ENCODE measurements at regions not wholly inside any gene's neighbourhood (a gene's known extent, or its start where the extent isn't known, plus 50 kb on each side); places are given as distances from the start of the nearest gene placed in this dataset.

DNA sequence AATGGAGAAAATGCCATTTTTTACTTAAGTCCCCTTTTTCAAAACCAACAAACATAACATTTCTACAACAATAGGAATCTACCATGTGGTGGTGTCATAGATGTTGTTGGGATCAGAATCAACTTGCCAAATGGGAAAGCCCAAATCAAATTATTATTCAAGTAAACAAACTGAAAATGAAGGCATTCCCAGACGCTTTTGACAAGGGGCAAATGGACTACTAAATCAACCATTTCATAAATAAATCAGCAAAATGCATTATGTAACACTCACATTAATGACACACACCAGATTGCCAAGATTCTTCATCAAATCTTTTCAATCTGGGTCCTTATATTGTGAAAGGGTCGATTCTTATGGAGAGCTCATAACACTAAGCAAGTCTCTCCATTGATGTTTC is 375.6 kb downstream of the KIF16B start:
- H3K79me1 ChIP-seq (ENCODE audit: low read depth in 1 of 2, low read length in 2 of 2): no peaks in the 10 kb centered on the region
- no peak overlapping the region for H3K14ac ChIP-seq (replicated peaks; ENCODE audit: low read depth, low read length)
- CTCF ChIA-PET: no interaction called here

More for the DNA sequence above, 375.6 kb downstream of the KIF16B start:
- TF ChIP-seq FOS (IDR thresholded peaks at IDR 0.05; ENCODE audit: low read depth, low read length): no peak
- TF ChIP-seq MAZ (IDR thresholded peaks at IDR 0.05; ENCODE audit: borderline replicate concordance, low read depth, low read length): no peak
- TF ChIP-seq MAFK (IDR thresholded peaks at IDR 0.05; ENCODE audit: low read depth, low read length): no peak
- TF ChIP-seq, protein P1, sequence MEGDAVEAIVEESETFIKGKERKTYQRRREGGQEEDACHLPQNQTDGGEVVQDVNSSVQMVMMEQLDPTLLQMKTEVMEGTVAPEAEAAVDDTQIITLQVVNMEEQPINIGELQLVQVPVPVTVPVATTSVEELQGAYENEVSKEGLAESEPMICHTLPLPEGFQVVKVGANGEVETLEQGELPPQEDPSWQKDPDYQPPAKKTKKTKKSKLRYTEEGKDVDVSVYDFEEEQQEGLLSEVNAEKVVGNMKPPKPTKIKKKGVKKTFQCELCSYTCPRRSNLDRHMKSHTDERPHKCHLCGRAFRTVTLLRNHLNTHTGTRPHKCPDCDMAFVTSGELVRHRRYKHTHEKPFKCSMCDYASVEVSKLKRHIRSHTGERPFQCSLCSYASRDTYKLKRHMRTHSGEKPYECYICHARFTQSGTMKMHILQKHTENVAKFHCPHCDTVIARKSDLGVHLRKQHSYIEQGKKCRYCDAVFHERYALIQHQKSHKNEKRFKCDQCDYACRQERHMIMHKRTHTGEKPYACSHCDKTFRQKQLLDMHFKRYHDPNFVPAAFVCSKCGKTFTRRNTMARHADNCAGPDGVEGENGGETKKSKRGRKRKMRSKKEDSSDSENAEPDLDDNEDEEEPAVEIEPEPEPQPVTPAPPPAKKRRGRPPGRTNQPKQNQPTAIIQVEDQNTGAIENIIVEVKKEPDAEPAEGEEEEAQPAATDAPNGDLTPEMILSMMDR (conservative IDR thresholded peaks at IDR 0.05; ENCODE audit: low read depth, low read length): no peak
- TF ChIP-seq, protein P2, sequence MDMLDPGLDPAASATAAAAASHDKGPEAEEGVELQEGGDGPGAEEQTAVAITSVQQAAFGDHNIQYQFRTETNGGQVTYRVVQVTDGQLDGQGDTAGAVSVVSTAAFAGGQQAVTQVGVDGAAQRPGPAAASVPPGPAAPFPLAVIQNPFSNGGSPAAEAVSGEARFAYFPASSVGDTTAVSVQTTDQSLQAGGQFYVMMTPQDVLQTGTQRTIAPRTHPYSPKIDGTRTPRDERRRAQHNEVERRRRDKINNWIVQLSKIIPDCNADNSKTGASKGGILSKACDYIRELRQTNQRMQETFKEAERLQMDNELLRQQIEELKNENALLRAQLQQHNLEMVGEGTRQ (IDR thresholded peaks at IDR 0.05; ENCODE audit: low read depth, low read length): no peak
- TF ChIP-seq RFX5 (IDR thresholded peaks at IDR 0.05; ENCODE audit: low read depth, low read length): no peak
- TF ChIP-seq BHLHE40 (IDR thresholded peaks at IDR 0.05; ENCODE audit: low read depth, low read length): no peak
- no peak for TF ChIP-seq RCOR1 (IDR thresholded peaks at IDR 0.05; ENCODE audit: insufficient replicate concordance, low read length)
- TF ChIP-seq, protein P3, sequence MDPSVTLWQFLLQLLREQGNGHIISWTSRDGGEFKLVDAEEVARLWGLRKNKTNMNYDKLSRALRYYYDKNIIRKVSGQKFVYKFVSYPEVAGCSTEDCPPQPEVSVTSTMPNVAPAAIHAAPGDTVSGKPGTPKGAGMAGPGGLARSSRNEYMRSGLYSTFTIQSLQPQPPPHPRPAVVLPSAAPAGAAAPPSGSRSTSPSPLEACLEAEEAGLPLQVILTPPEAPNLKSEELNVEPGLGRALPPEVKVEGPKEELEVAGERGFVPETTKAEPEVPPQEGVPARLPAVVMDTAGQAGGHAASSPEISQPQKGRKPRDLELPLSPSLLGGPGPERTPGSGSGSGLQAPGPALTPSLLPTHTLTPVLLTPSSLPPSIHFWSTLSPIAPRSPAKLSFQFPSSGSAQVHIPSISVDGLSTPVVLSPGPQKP (IDR thresholded peaks at IDR 0.05; ENCODE audit: borderline replicate concordance, low read depth, low read length): no peak
- TF ChIP-seq POLR2A (IDR thresholded peaks at IDR 0.05; ENCODE audit: low read depth, low read length): no peak
- no peak for TF ChIP-seq CHD1 (IDR thresholded peaks at IDR 0.05; ENCODE audit: low read depth, low read length)
- no peak for TF ChIP-seq CEBPB (IDR thresholded peaks at IDR 0.05; ENCODE audit: low read depth, low read length)
- no peak for TF ChIP-seq MXI1 (IDR thresholded peaks at IDR 0.05; ENCODE audit: borderline replicate concordance, low read depth, low read length)
- dilution Hi-C loops (cut with HindIII; ENCODE audit: low sequenced_read_pairs, unreplicated experiment): no loop called here
- H3K4me1 ChIP-seq (ENCODE audit: control insufficient read depth, insufficient read depth, low read length): no peaks in the 10 kb centered on the region
- H2AK9ac ChIP-seq (replicated peaks; ENCODE audit: low read depth, low read length, poor library complexity): no peak overlapping the region
- no CpG with 5 or more reads among the region's 2 CpGs for WGBS, 2 experiments (ENCODE audit: extremely low coverage in 2 of 2, insufficient read length in 1 of 2)
- in situ Hi-C loops (cut with MboI; ENCODE audit: low sequenced_read_pairs): no loop called here
- H2AFZ ChIP-seq (replicated peaks; ENCODE audit: low read length, poor library complexity): no peak overlapping the region
- H2BK20ac ChIP-seq (ENCODE audit: low read depth, low read length): no peak overlapping the region
- intact Hi-C loops (cut with micrococcal nuclease): no loop called here
- no peak overlapping the region for H3K4me3 ChIP-seq (ENCODE audit: insufficient read depth, low read depth, low read length)
- H2BK15ac ChIP-seq (ENCODE audit: low read depth, low read length): no peak overlapping the region
- H4K91ac ChIP-seq (ENCODE audit: insufficient read depth, low read depth, low read length): no peak overlapping the region
- H4K8ac ChIP-seq (ENCODE audit: low read depth in 2 of 2, low read length in 2 of 2): no peak overlapping the region
- H3K4ac ChIP-seq (ENCODE audit: low read depth, low read length): no peak overlapping the region
- no peak overlapping the region for H3K9ac ChIP-seq (ENCODE audit: low read depth, low read length)
- POLR2A ChIA-PET (ENCODE audit: unreplicated experiment): no interaction called here
- H3K56ac ChIP-seq (ENCODE audit: extremely low read depth, insufficient read depth, low read length): no peak overlapping the region
- no peak for ATAC-seq (ENCODE audit: low read depth)
- H3K27ac ChIP-seq (ENCODE audit: insufficient read depth, low read length): no peak overlapping the region
- no peak overlapping the region for H3K4me2 ChIP-seq (ENCODE audit: low read depth, low read length)
- H4K20me1 ChIP-seq (ENCODE audit: insufficient read depth, low read length): no peaks in the 10 kb centered on the region
- no peak overlapping the region for H3K23ac ChIP-seq (ENCODE audit: low read depth, low read length)
- no peaks in the 10 kb centered on the region for H3K9me1 ChIP-seq (ENCODE audit: insufficient read depth, low read length)
- H3K36me3 ChIP-seq (ENCODE audit: control insufficient read depth, insufficient read depth, low read length): no peaks in the 10 kb centered on the region
- no peak overlapping the region for H3K18ac ChIP-seq (ENCODE audit: low read depth, low read length)
- H2AK5ac ChIP-seq (ENCODE audit: low read depth, low read length): no peak overlapping the region
- H2BK120ac ChIP-seq (ENCODE audit: low read depth, low read length): no peak overlapping the region
- BruUV-seq (replicated peaks): no TSS peak
- H3K27me3 ChIP-seq (ENCODE audit: control insufficient read depth, insufficient read depth, low read length): no peaks in the 10 kb centered on the region
- H2BK5ac ChIP-seq (ENCODE audit: low read depth, low read length, poor library complexity, severe bottlenecking): no peak overlapping the region
- DNase-seq: no peak
- peaks cover 8% of the 10 kb centered on the region for H3K9me3 ChIP-seq (ENCODE audit: control insufficient read depth, insufficient read depth, low read length)
- H4K5ac ChIP-seq (ENCODE audit: low read depth, low read length): no peak overlapping the region
